Heart right ventricle (tissue), 16 donors: ENCODE measurements at regions not wholly inside any gene's neighbourhood (a gene's known extent, or its start where the extent isn't known, plus 50 kb on each side); places are given as distances from the start of the nearest gene placed in this dataset.

Source experiments
- ATAC-seq, 8 donors: fragments of 200-7000 bp; cut with Tn5 transposase; one replicate each; pipeline ENCODE4 v1.9.1; 2020; ENCODE audit warnings: mild to moderate bottlenecking in 8 of 8, moderate library complexity in 8 of 8, moderate number of reproducible peaks in 1 of 8
- DNase-seq, 2 donors: peaks; one replicate each; pipeline ENCODE4 v3.0.0-alpha.2; 2020
- H3K27ac ChIP-seq, 10 donors: fragments of 200-600 bp; sonication (generic) in 2 of 10; one replicate each; pipeline versions ENCODE4 v1.5.0 to v1.8.0; 2020 to 2022; ENCODE audit warnings: mild to moderate bottlenecking in 3 of 10
- H3K27me3 ChIP-seq, 7 donors: fragments of 200-600 bp; one replicate each; pipeline ENCODE4 v1.8.0; 2021 to 2022; ENCODE audit warnings: mild to moderate bottlenecking in 2 of 7
- H3K36me3 ChIP-seq, 9 donors: fragments of 200-600 bp; sonication (generic) in 1 of 9; one replicate each; pipeline versions ENCODE4 v1.5.0 to v1.8.0; 2020 to 2022; ENCODE audit warnings: mild to moderate bottlenecking in 2 of 9
- H3K4me1 ChIP-seq, 9 donors: fragments of 200-600 bp; sonication (generic) in 1 of 9; one replicate each; pipeline versions ENCODE4 v1.5.0 to v1.8.0; 2020 to 2022; ENCODE audit warnings: mild to moderate bottlenecking in 4 of 9
- H3K4me3 ChIP-seq, 10 donors: fragments of 200-600 bp; sonication (generic) in 2 of 10; one replicate each; pipeline versions ENCODE4 v1.5.0 to v1.8.0; 2020 to 2022; ENCODE audit warnings: mild to moderate bottlenecking in 7 of 10, moderate library complexity in 2 of 10
- H3K9me3 ChIP-seq, 11 donors: fragments of 200-600 bp in 10 of 11; sonication (generic) in 2 of 11; one replicate each; pipeline versions ENCODE4 v1.5.0 to v1.8.0; 2013 to 2022; ENCODE audit warnings: mild to moderate bottlenecking in 2 of 11, control low read depth in 1 of 11, moderate library complexity in 1 of 11
- WGBS, 2 donors: extraction: QIAGEN DNeasy Blood & Tissue Kit; methylation state at CpG; one replicate each; pipeline ENCODE4 v1.1.7; 2013; ENCODE audit warnings: inconsistent platforms in 1 of 2; 5-methylcytosine and 5-hydroxymethylcytosine counted together
- intact Hi-C, 10 donors: fragments of 100-400 bp; cut with DNase I; formaldehyde crosslinking; loops; one replicate each; pipeline versions ENCODE4 v1.11.1 to v1.14.2; 2022
- TF ChIP-seq, protein P1 (sequence below), 9 donors: fragments of 200-600 bp; sonication (generic) in 2 of 9; IDR thresholded peaks; one replicate each; pipeline versions ENCODE4 v1.5.0 to v1.8.0; 2021 to 2022; ENCODE audit warnings: antibody characterized with exemption in 9 of 9, mild to moderate bottlenecking in 5 of 9, moderate library complexity in 1 of 9
- donor health status: Arrhythmogenic right ventricular cardiomyopathy.
- donor health status: ischemic (EF 13 %, LVEDD 7.1; RV severe dilation, severe dysfunction).
- donor health status: healthy with polysubstance abuse.
- donor health status: DM: no; HTN: yes; CAD: no.
- donor health status: DM: no; HTN: no; CAD: no.
- donor health status: ischemic (EF 25% LVEDD 6.9; RV normal size, moderate dysfunction).
- donor health status: ischemic (EF 25% LVEDD 5.7; RV mildly dilated, moderate dysfunction).
- donor health status: healthy.
- donor health status: DM: yes; HTN: yes; CAD: no.
- donor health status: Ischemic cardiomyopathy.
- donor health status: ischemic (EF 35%, LVEDD 5.7; RV mildly dilated, moderate dysfunction).
- donor health status: nonischemic (EF 11% LVEDD 7.7; RV severe dilation, severe dysfunction).
- donor health status: DM: yes; HTN: yes; CAD: no.
- donor health status: PGD.
- donor health status: ischemic (EF 29% LVEDD 5.4; RV normal size, mild dysfunction).
- donor health status: nonischemic (EF 23%, LVEDD 6.1; RV moderate dilation, normal function).

DNA sequence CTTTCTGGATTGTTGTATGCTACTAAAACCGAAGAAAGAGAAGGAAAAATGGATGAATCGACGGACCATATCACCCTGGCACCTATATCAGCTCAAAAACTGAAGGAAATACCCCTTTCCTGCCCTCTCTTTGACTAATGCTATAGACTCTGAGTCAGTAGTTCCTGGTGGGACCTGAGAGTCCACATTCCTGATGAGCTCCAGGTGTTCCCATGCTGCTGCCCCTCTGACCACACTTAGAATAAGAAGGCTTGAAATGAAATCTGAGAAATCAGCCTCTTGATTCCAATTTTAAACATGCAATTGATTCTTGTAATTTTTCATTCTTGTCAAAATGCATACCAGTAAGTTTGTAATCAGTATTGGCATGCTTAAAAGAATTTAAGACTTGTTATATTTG, 75.2 kb downstream of the PRL start:
- Histone ChIP-seq H3K4me3 (no peak overlapping the region), H3K27me3 (no peaks in the 10 kb centered on the region), H3K36me3 (no peaks in the 10 kb centered on the region), H3K4me1 (no peaks in the 10 kb centered on the region), H3K27ac (no peak overlapping the region), H3K9me3 (no peaks in the 10 kb centered on the region)
- DNase-seq (no peak), ATAC-seq (no peak)
- 95 to 97% methylated on average over 3 of the region's 3 CpGs for WGBS, 2 donors
- intact Hi-C loops: no loop called here
- TF ChIP-seq, protein P1, sequence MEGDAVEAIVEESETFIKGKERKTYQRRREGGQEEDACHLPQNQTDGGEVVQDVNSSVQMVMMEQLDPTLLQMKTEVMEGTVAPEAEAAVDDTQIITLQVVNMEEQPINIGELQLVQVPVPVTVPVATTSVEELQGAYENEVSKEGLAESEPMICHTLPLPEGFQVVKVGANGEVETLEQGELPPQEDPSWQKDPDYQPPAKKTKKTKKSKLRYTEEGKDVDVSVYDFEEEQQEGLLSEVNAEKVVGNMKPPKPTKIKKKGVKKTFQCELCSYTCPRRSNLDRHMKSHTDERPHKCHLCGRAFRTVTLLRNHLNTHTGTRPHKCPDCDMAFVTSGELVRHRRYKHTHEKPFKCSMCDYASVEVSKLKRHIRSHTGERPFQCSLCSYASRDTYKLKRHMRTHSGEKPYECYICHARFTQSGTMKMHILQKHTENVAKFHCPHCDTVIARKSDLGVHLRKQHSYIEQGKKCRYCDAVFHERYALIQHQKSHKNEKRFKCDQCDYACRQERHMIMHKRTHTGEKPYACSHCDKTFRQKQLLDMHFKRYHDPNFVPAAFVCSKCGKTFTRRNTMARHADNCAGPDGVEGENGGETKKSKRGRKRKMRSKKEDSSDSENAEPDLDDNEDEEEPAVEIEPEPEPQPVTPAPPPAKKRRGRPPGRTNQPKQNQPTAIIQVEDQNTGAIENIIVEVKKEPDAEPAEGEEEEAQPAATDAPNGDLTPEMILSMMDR (IDR thresholded peaks at IDR 0.05): no peak

DNA sequence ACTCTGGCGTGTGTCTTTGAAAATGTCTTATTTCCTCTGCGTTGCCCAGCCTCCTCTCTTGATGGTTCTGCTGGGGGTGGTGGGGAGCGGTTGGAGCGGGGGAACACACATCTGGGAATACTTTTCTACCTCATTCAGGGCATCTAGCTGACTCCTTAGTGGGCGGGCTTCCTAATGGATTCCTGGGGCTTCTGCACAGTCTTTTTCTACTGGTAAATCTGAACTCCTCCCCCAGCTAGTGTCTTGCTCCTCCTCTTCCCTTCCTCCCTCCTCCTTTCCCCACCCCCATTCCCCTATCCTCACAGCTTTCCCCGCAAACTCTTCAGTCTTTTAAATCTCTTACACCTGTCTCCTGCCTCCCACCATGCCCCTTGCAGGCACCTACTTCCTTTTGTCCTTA, 74.4 kb downstream of the PRL start:
- ATAC-seq (no peak), DNase-seq (no peak)
- 94 to 98% methylated on average over 6 of the region's 6 CpGs for WGBS, 2 donors
- Histone ChIP-seq H3K4me1 (no peaks in the 10 kb centered on the region), H3K27me3 (no peaks in the 10 kb centered on the region), H3K36me3 (no peaks in the 10 kb centered on the region), H3K4me3 (no peak overlapping the region), H3K9me3 (no peaks in the 10 kb centered on the region), H3K27ac (no peak overlapping the region)
- intact Hi-C loops: no loop called here
- TF ChIP-seq, protein P1 (IDR thresholded peaks at IDR 0.05): no peak

DNA sequence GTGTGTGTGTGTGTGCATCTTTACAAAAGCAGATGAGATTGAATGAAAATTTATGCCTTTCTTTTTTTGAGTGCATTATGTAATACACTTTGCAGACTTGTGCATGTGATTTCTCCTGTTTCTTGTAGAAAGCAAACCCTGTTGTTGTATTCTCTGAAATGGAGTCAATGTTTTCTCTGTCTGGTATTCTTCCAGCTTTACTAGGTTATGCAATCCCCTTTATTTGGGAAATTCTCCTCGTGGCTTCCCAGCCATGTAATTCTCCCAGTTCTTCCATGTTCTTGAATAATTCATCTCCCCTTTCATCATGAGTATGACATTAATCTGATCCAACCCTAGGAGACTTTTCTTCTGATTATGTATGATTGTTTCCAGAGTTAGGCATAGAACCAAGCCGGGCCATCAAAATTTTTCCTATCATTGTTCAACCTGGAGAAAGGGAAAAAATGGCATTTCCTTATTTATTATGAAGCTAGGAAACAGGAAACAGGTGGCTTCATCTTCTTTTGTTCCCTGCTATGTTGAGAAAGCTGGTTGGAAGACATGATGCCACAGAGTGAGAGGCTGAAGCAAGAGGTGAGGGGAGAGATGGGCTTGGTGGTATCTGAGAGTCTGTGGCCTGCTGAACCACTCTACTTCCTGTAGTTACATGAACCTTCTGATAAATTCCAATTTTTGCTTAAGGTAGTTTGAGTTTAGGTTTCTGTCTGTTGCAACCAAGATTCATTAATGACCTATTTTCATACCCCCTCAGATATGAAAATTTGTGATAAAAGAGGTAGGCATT, 68.8 kb downstream of the PRL start:
- TF ChIP-seq, protein P1 (IDR thresholded peaks at IDR 0.05): no peak
- H3K4me3 ChIP-seq: no peak overlapping the region
- no peaks in the 10 kb centered on the region for H3K9me3 ChIP-seq
- whole genome bisulfite sequencing, 2 donors: 44 to 70% methylated on average over 2 of the region's 2 CpGs
- H3K36me3 ChIP-seq: no peaks in the 10 kb centered on the region
- peaks cover 0 to 8% (median 0%) of the 10 kb centered on the region in 9 donors for H3K4me1 ChIP-seq
- intact Hi-C loops: no loop called here
- no peak overlapping the region for H3K27ac ChIP-seq
- ATAC-seq (no peak), DNase-seq (no peak)
- no peaks in the 10 kb centered on the region for H3K27me3 ChIP-seq

DNA sequence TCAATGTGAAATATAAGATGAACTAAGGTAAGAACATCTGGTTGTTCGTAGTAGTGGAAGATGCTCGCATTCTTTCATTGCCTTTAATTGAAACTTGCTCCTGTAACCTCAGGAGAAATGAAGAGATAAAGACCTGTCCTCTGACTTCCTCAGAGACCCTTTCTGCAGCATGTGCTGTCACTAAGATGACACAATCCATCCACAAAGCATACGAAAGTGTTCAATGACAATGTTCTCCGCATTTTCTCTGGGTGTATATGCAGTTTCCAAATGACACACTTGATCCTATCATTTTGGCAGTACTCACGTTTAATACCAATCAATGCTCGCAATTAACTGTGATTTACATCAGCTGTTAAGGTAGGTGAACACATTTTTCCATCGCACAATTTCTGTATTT, 65.8 kb downstream of the PRL start:
- WGBS, 2 donors: 89 to 93% methylated on average over 7 of the region's 7 CpGs

More for the DNA sequence above, 65.8 kb downstream of the PRL start:
- intact Hi-C loops: no loop called here
- TF ChIP-seq, protein P1 (IDR thresholded peaks at IDR 0.05): no peak
- Histone ChIP-seq H3K9me3 (no peaks in the 10 kb centered on the region), H3K4me1 (peaks cover 0 to 8% (median 0%) of the 10 kb centered on the region in 9 donors), H3K27me3 (no peaks in the 10 kb centered on the region), H3K4me3 (no peak overlapping the region), H3K27ac (no peak overlapping the region), H3K36me3 (no peaks in the 10 kb centered on the region)
- no peak for DNase-seq
- ATAC-seq: no peak
